ENCODE measurements at regions not wholly inside any gene's neighbourhood (a gene's known extent, or its start where the extent isn't known, plus 50 kb on each side); places are given as distances from the start of the nearest gene placed in this dataset.

DNA sequence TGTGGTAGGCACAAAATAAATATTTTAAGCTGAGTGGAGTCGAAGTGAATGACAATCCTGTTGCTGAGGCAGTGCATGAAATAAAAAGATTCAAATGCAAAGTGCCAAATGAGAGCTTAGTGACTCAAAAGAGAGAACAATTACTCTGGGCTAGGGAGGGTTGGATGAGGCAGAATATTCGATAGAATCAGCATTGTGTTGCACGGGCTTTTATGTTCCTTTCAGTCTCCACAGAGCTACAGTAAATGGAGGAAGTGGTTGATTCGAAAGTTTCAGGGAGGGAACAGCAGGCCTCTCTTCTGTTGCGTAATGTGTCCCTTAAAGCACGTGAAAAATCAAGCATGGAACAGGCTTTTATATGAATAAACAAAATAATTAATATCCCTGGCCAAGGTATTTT, 599.3 kb upstream of the CELF2 start:
- TF ChIP-seq RARB (CRISPR knock-in tag; IDR thresholded peaks at IDR 0.05) (no peak), ZFP3 (CRISPR knock-in tag; IDR thresholded peaks at IDR 0.05) (no peak)
